ENCODE measurements at regions not wholly inside any gene's neighbourhood (a gene's known extent, or its start where the extent isn't known, plus 50 kb on each side); places are given as distances from the start of the nearest gene placed in this dataset.

GRCh38 chr11:92753161-92753560, 216.3 kb upstream of the MTNR1B start:
- TF ChIP-seq CTCF (conservative IDR thresholded peaks at IDR 0.05 in 1 of 2, IDR thresholded peaks at IDR 0.05 in 1 of 2; ENCODE audit: low read depth in 1 of 2, low read length in 2 of 2), result no peak
- TF ChIP-seq EZH2 (IDR thresholded peaks at IDR 0.05; ENCODE audit: low read length, missing control alignments), result no peak
